ENCODE measurements at regions not wholly inside any gene's neighbourhood (a gene's known extent, or its start where the extent isn't known, plus 50 kb on each side); places are given as distances from the start of the nearest gene placed in this dataset.

DNA sequence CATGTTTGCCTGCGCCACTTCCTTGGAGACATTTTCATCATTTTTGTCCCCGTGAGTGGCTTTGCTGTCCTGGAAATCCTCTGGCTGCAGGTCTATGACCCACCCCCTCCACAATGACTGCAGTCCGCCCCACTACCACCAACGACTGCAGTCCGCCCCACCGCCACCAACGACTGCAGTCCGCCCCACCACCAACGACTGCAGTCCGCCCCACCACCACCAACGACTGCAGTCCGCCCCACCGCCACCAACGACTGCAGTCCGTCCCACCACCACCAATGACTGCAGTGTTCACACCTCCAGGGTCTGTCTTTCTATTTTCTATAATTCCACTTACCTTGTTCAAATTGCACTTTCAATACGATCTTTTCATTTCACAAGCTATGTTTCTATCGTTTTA is 820.7 kb upstream of the SALL3 start:
- TF ChIP-seq POLR2AphosphoS5 (IDR thresholded peaks at IDR 0.05; ENCODE audit: low read depth, low read length): no peak
- TF ChIP-seq RAD21 (CRISPR knock-in tag; IDR thresholded peaks at IDR 0.05): no peak
- TF ChIP-seq ZNF12 (CRISPR knock-in tag; IDR thresholded peaks at IDR 0.05): no peak
- TF ChIP-seq CBX1 (IDR thresholded peaks at IDR 0.05; ENCODE audit: low read depth): no peak
- no peak for TF ChIP-seq GPN1 (CRISPR knock-in tag; IDR thresholded peaks at IDR 0.05; ENCODE audit: borderline replicate concordance)
- no peak for TF ChIP-seq SUZ12 (IDR thresholded peaks at IDR 0.05; ENCODE audit: low read depth, low read length)
- TF ChIP-seq, protein P1, sequence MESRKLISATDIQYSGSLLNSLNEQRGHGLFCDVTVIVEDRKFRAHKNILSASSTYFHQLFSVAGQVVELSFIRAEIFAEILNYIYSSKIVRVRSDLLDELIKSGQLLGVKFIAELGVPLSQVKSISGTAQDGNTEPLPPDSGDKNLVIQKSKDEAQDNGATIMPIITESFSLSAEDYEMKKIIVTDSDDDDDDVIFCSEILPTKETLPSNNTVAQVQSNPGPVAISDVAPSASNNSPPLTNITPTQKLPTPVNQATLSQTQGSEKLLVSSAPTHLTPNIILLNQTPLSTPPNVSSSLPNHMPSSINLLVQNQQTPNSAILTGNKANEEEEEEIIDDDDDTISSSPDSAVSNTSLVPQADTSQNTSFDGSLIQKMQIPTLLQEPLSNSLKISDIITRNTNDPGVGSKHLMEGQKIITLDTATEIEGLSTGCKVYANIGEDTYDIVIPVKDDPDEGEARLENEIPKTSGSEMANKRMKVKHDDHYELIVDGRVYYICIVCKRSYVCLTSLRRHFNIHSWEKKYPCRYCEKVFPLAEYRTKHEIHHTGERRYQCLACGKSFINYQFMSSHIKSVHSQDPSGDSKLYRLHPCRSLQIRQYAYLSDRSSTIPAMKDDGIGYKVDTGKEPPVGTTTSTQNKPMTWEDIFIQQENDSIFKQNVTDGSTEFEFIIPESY (CRISPR knock-in tag; IDR thresholded peaks at IDR 0.05): no peak
- TF ChIP-seq ZNF335 (CRISPR knock-in tag; IDR thresholded peaks at IDR 0.05): no peak

Measured in HepG2 (cell line).